Panc1 (cell line): ENCODE measurements at regions not wholly inside any gene's neighbourhood (a gene's known extent, or its start where the extent isn't known, plus 50 kb on each side); places are given as distances from the start of the nearest gene placed in this dataset.

ENCODE experiments used
- ATAC-seq: fragments of 200-7000 bp; cut with Tn5 transposase; 2 replicates; pipeline ENCODE4 v1.9.1; 2020; ENCODE audit warnings: mild to moderate bottlenecking, moderate library complexity
- BruUV-seq: library from RNA; stranded (reverse); fragments of 400-500 nt; replicated peaks from 2 replicates; lab custom pipeline; 2021; lab: Mats Ljungman, UMichigan
- CTCF ChIA-PET: fragments of 300-600 bp; sonication (Branson Sonifier 250); formaldehyde crosslinking; loops from one replicate; lab custom pipeline; 2022; ENCODE audit warnings: antibody characterized with exemption; lab: Charles Lee
- POLR2A ChIA-PET: fragments of 300-600 bp; sonication (Branson Sonifier 250); formaldehyde crosslinking; loops from one replicate; lab custom pipeline; 2022; ENCODE audit warnings: antibody characterized with exemption; lab: Charles Lee
- DNase-seq: peaks from one replicate; pipeline ENCODE4 v3.0.0-alpha.2; 2010; ENCODE audit warnings: low read depth, low spot score
- H3K27ac ChIP-seq: 2 replicates; pipeline ENCODE4 v1.5.1; 2011; ENCODE audit warnings: mild to moderate bottlenecking, low read length, inconsistent platforms
- H3K27me3 ChIP-seq: fragments of 200-500 bp; sonication (Bioruptor generic); 2 replicates; pipeline ENCODE4 v1.6.0; 2014; ENCODE audit warnings: low read length, inconsistent platforms; ENCODE audit not compliant: control insufficient read depth, insufficient read depth
- H3K36me3 ChIP-seq: fragments of 200-500 bp; sonication (Bioruptor generic); 2 replicates; pipeline ENCODE4 v1.5.1; 2014; ENCODE audit warnings: inconsistent platforms, mild to moderate bottlenecking, low read length, moderate library complexity; ENCODE audit not compliant: control insufficient read depth, insufficient read depth
- H3K4me1 ChIP-seq: 2 replicates; pipeline ENCODE4 v1.5.1; 2011; ENCODE audit warnings: inconsistent platforms, mild to moderate bottlenecking, low read length, moderate library complexity; ENCODE audit not compliant: control insufficient read depth, insufficient read depth
- H3K4me3 ChIP-seq, 2 experiments: 2 replicates each; pipeline ENCODE4 v1.5.1; 2011 to 2012; ENCODE audit warnings: low read depth in 2 of 2, low read length in 2 of 2, mild to moderate bottlenecking in 2 of 2, inconsistent platforms in 1 of 2, moderate library complexity in 1 of 2
- H3K9me3 ChIP-seq: fragments of 200-500 bp; sonication (Bioruptor generic); 2 replicates; pipeline ENCODE4 v1.5.1; 2014; ENCODE audit warnings: low read depth, mild to moderate bottlenecking, inconsistent platforms, low read length, moderate library complexity; ENCODE audit not compliant: control insufficient read depth, insufficient read depth
- POLR2AphosphoS5 ChIP-seq: IDR thresholded peaks from 2 replicates; pipeline ENCODE4 v1.6.1; 2012; ENCODE audit warnings: mild to moderate bottlenecking, low read depth, low read length, moderate library complexity
- SIN3A ChIP-seq: IDR thresholded peaks from 2 replicates; pipeline ENCODE4 v1.6.1; 2012; ENCODE audit warnings: low read depth, mild to moderate bottlenecking, low read length, moderate library complexity, borderline replicate concordance; ENCODE audit not compliant: insufficient read depth
- TCF7L2 ChIP-seq: IDR thresholded peaks from 2 replicates; pipeline ENCODE4 v1.6.1; 2011; ENCODE audit warnings: mild to moderate bottlenecking, low read depth, low read length, inconsistent platforms
- in situ Hi-C: cut with HindIII; loops from 2 replicates; pipeline ENCODE4 v1.10.0; 2016; ENCODE audit warnings: low sequenced_read_pairs, low pct_unique_long_range_greater_than_20kb
- intact Hi-C: fragments of 100-400 bp; cut with micrococcal nuclease; formaldehyde crosslinking; loops from one replicate; pipeline ENCODE4 v1.10.0; 2022; ENCODE audit not compliant: unreplicated experiment
- TF ChIP-seq, protein P1 (sequence below), 2 experiments: IDR thresholded peaks; 2 replicates each; pipeline ENCODE4 v1.6.1; 2011 to 2012; ENCODE audit warnings: low read depth in 2 of 2, control low read depth in 1 of 2, low read length in 1 of 2, mild to moderate bottlenecking in 1 of 2, moderate library complexity in 1 of 2; ENCODE audit not compliant: insufficient read depth in 1 of 2
- TF ChIP-seq, protein P2 (sequence below): fragments of 450-650 bp; IDR thresholded peaks from 2 replicates; pipeline ENCODE4 v1.5.1; 2017; ENCODE audit warnings: mild to moderate bottlenecking

DNA sequence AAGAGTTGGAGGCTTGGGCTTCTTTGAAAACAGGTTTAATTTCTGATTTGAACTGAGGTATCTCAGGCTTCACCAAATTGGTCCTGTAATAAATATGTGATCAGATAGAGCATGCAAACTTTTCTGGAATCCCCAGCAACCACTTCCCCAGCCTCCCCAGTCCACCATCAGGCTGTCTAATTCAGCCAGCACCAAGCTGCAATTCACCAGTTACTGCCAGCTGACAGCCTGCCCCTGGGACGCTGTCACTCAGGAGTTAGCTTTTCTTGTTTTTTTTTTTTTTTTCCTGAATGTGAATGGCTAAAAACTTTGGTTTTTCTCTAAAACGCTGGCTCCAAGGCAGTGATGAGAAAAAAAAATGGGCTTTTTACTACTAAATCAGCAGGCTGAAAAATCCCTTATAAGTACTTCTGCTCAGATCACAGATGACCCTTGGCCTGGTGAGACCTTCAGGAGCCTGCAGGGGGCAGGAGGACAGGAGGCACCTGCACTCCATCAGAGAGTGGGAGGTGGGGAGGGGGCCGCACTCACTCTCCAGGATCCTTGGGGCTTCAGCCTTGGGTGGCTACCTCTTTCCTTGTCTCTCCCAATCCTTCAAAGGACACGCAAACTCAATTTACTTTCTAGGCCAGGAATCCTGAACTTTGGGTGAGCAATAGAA, 349.4 kb downstream of the GATA3 start:
- in situ Hi-C loops, result no loop called here

DNA sequence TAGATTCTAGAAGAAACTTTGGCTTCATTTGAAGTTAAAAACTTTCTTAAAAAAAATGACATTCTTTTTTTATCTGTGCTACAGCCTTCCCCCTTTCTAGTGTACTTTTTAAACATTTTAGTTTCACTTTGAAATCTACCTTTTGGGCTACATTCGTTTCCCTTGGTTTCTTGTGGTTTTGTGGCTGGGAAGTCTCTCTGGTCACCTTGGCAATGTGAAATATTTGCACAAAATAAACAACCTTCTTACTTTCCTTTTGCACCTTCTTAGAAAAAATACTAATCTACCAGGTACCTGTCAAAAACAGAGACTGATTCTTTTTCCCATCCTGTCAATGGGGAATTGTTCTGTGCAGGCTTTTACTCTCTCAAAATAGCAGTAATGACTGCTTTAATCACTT, 350.2 kb downstream of the GATA3 start:
- intact Hi-C loops (no loop called here), in situ Hi-C loops (no loop called here)
- ChIA-PET CTCF (no interaction called here), POLR2A (no interaction called here)
- DNase-seq, result no peak
- Histone ChIP-seq H3K4me3 (no peak overlapping the region), H3K27me3 (no peaks in the 10 kb centered on the region), H3K9me3 (no peaks in the 10 kb centered on the region), H3K27ac (no peak overlapping the region), H3K36me3 (no peaks in the 10 kb centered on the region), H3K4me1 (no peaks in the 10 kb centered on the region)
- no TSS peak for BruUV-seq
- no peak for ATAC-seq
- TF ChIP-seq, protein P1, sequence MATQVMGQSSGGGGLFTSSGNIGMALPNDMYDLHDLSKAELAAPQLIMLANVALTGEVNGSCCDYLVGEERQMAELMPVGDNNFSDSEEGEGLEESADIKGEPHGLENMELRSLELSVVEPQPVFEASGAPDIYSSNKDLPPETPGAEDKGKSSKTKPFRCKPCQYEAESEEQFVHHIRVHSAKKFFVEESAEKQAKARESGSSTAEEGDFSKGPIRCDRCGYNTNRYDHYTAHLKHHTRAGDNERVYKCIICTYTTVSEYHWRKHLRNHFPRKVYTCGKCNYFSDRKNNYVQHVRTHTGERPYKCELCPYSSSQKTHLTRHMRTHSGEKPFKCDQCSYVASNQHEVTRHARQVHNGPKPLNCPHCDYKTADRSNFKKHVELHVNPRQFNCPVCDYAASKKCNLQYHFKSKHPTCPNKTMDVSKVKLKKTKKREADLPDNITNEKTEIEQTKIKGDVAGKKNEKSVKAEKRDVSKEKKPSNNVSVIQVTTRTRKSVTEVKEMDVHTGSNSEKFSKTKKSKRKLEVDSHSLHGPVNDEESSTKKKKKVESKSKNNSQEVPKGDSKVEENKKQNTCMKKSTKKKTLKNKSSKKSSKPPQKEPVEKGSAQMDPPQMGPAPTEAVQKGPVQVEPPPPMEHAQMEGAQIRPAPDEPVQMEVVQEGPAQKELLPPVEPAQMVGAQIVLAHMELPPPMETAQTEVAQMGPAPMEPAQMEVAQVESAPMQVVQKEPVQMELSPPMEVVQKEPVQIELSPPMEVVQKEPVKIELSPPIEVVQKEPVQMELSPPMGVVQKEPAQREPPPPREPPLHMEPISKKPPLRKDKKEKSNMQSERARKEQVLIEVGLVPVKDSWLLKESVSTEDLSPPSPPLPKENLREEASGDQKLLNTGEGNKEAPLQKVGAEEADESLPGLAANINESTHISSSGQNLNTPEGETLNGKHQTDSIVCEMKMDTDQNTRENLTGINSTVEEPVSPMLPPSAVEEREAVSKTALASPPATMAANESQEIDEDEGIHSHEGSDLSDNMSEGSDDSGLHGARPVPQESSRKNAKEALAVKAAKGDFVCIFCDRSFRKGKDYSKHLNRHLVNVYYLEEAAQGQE (IDR thresholded peaks at IDR 0.05; ENCODE audit: insufficient read depth in 1 of 2, low read depth in 2 of 2, low read length in 1 of 2), result no peak
- no peak for TF ChIP-seq TCF7L2
- no peak for TF ChIP-seq POLR2AphosphoS5
- TF ChIP-seq SIN3A, result no peak
- TF ChIP-seq, protein P2, sequence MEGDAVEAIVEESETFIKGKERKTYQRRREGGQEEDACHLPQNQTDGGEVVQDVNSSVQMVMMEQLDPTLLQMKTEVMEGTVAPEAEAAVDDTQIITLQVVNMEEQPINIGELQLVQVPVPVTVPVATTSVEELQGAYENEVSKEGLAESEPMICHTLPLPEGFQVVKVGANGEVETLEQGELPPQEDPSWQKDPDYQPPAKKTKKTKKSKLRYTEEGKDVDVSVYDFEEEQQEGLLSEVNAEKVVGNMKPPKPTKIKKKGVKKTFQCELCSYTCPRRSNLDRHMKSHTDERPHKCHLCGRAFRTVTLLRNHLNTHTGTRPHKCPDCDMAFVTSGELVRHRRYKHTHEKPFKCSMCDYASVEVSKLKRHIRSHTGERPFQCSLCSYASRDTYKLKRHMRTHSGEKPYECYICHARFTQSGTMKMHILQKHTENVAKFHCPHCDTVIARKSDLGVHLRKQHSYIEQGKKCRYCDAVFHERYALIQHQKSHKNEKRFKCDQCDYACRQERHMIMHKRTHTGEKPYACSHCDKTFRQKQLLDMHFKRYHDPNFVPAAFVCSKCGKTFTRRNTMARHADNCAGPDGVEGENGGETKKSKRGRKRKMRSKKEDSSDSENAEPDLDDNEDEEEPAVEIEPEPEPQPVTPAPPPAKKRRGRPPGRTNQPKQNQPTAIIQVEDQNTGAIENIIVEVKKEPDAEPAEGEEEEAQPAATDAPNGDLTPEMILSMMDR, result no peak

More for the DNA sequence above, 349.4 kb downstream of the GATA3 start:
- Histone ChIP-seq H3K4me1 (no peaks in the 10 kb centered on the region), H3K27me3 (no peaks in the 10 kb centered on the region), H3K36me3 (no peaks in the 10 kb centered on the region), H3K27ac (no peak overlapping the region), H3K9me3 (no peaks in the 10 kb centered on the region), H3K4me3 (no peak overlapping the region)
- CTCF ChIA-PET, result interaction anchor here (0.6 kb wide), 1 partner anchor 247 kb away, joined by 3 read pairs; no protein-coding TSS in a partner anchor
- DNase-seq (no peak), ATAC-seq (no peak)
- TF ChIP-seq SIN3A, result no peak
- TF ChIP-seq, protein P2, result peak; percentile 17; the same call in 1 of the 2 replicates
- intact Hi-C loops, result no loop called here
- no TSS peak for BruUV-seq
- POLR2A ChIA-PET, result no interaction called here
